BJ (cell line): ENCODE measurements at regions not wholly inside any gene's neighbourhood (a gene's known extent, or its start where the extent isn't known, plus 50 kb on each side); places are given as distances from the start of the nearest gene placed in this dataset.

ENCODE experiments used
- CTCF ChIA-PET: fragments of 350-600 bp; formaldehyde crosslinking; extraction: SDS; loops from one replicate; lab custom pipeline; 2021; ENCODE audit warnings: antibody characterized with exemption, inconsistent platforms; lab: Yijun Ruan, JAX
- POLR2A ChIA-PET: fragments of 300-600 bp; sonication (Branson Sonifier 250); formaldehyde crosslinking; extraction: SDS; loops from one replicate; lab custom pipeline; 2021; ENCODE audit warnings: antibody characterized with exemption; lab: Charles Lee
- DNase-seq: peaks from one replicate; pipeline ENCODE4 v3.0.0-alpha.2; 2011; ENCODE audit warnings: low read depth
- H3K27me3 ChIP-seq: 2 replicates; pipeline ENCODE4 v1.6.0; 2011; ENCODE audit warnings: low read length; ENCODE audit not compliant: control insufficient read depth, insufficient read depth
- H3K36me3 ChIP-seq: 2 replicates; pipeline ENCODE4 v1.5.1; 2011; ENCODE audit warnings: low read length; ENCODE audit not compliant: control insufficient read depth, insufficient read depth
- H3K4me3 ChIP-seq: 2 replicates; pipeline ENCODE4 v1.5.1; 2011; ENCODE audit warnings: low read depth, mild to moderate bottlenecking, control low read depth, low read length
- TF ChIP-seq, protein P1 (sequence below): IDR thresholded peaks from 2 replicates; pipeline ENCODE4 v1.5.1; 2011; ENCODE audit warnings: low read depth, mild to moderate bottlenecking, control low read depth, inconsistent platforms, low read length, moderate library complexity; ENCODE audit not compliant: insufficient read depth

DNA sequence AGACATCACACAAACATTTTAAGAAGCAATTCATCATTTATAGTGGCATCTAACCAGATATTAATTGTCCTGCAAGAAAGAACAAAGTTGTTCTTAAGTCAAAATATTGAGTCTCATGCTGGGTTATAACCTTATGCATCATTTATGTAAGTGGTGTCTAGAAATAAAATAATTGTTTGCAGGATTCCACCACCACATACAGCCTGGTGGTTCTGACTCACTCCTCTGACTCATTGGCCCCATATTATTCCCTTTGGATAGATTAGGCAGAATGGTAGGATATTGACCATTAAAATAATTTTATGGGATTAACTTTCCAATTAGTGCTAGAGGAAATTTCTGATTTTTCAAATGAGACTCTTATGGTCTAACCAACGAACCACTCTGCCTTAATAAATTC lies 384.5 kb downstream of the GRXCR1 start:
- DNase-seq = peak; percentile 4
- H3K27me3 ChIP-seq = no peaks in the 10 kb centered on the region
- H3K36me3 ChIP-seq = no peaks in the 10 kb centered on the region
- ChIA-PET CTCF (no interaction called here), POLR2A (no interaction called here)
- TF ChIP-seq, protein P1, sequence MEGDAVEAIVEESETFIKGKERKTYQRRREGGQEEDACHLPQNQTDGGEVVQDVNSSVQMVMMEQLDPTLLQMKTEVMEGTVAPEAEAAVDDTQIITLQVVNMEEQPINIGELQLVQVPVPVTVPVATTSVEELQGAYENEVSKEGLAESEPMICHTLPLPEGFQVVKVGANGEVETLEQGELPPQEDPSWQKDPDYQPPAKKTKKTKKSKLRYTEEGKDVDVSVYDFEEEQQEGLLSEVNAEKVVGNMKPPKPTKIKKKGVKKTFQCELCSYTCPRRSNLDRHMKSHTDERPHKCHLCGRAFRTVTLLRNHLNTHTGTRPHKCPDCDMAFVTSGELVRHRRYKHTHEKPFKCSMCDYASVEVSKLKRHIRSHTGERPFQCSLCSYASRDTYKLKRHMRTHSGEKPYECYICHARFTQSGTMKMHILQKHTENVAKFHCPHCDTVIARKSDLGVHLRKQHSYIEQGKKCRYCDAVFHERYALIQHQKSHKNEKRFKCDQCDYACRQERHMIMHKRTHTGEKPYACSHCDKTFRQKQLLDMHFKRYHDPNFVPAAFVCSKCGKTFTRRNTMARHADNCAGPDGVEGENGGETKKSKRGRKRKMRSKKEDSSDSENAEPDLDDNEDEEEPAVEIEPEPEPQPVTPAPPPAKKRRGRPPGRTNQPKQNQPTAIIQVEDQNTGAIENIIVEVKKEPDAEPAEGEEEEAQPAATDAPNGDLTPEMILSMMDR = no peak
- H3K4me3 ChIP-seq = no peak overlapping the region

DNA sequence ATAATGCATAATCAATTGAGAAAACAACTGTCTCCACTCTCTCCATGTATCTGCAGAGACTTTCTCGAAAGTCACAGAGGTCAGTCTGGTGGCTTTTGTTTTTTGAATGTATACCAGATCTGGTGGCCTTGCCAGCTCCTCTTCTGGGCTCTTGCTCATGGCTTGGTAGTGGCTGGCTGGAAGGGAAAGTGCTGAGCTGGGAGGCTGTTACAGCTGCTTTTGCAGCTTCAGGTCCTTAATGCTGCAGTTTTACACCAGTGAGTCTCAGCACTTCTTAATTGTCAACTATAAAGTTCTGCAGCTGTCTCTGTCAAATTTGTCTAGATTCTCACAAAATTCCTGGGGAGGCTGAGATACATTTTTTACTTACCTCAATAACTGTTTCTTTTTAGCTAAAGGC lies 390.0 kb downstream of the GRXCR1 start:
- TF ChIP-seq, protein P1 = no peak
- Histone ChIP-seq H3K27me3 (no peaks in the 10 kb centered on the region), H3K4me3 (no peak overlapping the region), H3K36me3 (no peaks in the 10 kb centered on the region)
- POLR2A ChIA-PET = no interaction called here
- DNase-seq = no peak
- CTCF ChIA-PET = no interaction called here

DNA sequence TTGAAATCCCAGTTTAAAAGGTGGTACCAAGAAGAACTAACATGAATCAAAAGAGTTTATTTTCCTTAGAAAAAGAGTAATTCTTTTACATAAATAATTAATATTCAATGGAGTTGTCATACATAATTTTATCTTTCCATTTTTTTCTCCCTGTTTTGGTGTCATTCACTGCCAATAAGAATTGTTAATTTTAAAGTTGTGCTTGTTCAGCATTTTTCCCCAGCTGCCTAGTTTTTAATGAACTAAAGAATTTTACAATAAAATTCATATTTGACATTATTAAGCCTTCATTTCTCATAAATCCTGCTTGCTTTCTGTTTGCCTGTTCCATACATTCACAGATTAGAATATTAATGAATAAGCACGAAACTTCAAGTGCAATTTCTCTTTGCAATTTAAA lies 393.6 kb downstream of the GRXCR1 start:
- DNase-seq = no peak
- TF ChIP-seq, protein P1 = no peak
- Histone ChIP-seq H3K27me3 (no peaks in the 10 kb centered on the region), H3K4me3 (no peak overlapping the region), H3K36me3 (no peaks in the 10 kb centered on the region)
- POLR2A ChIA-PET = no interaction called here
- CTCF ChIA-PET = no interaction called here

DNA sequence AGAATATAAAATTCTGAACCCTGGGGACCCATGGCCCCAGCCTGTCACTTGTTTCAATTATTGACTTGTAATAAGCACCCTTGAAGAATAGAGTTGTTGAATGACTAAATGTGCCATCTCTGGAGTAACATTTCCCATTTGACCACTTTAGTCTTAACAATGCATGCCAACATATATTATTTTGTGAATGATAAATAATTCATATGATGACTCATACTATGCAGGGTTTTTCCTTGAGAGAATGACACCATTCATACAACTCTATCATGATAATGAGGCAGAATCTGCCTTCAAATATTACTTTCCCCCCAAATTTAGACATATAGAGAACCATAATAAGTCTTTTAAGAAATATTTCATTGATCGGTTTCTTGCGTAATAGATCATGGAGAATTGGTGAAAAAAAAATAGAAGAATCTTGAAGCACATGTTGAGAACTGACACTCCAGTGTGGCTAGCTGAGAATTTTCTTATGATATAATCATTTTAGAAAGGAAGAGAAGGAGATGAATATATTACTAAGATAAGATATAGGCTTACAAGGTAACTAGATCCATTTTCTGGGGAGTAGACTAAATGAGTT lies 404.5 kb downstream of the GRXCR1 start:
- Histone ChIP-seq H3K27me3 (no peaks in the 10 kb centered on the region), H3K36me3 (no peaks in the 10 kb centered on the region), H3K4me3 (no peak overlapping the region)
- no peak for DNase-seq
- TF ChIP-seq, protein P1 = no peak
- ChIA-PET POLR2A (no interaction called here), CTCF (no interaction called here)

DNA sequence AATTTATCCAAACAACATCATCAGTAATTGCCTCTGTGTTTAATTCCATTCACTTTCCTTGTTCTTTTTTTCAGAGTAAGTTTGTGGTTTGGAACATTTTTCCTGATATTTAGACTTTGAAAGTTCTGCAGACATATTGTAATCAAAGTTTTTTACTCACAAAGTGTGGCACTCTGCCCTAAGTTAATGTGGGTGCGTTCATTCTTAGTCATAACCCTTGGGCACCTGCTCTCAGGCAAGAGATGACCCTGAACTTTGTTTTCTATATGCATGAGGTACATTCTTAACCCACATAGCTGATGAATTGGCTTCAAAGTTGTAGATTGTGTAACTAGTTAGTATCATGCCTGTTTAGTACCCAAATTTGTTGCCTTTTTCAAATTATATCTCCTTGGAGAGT lies 424.3 kb downstream of the GRXCR1 start:
- no peaks in the 10 kb centered on the region for H3K36me3 ChIP-seq
- no peak overlapping the region for H3K4me3 ChIP-seq
- no peak for DNase-seq
- no peaks in the 10 kb centered on the region for H3K27me3 ChIP-seq
- TF ChIP-seq, protein P1 = no peak
- ChIA-PET CTCF (no interaction called here), POLR2A (no interaction called here)
